ENCODE measurements at regions not wholly inside any gene's neighbourhood (a gene's known extent, or its start where the extent isn't known, plus 50 kb on each side); places are given as distances from the start of the nearest gene placed in this dataset.

GRCh38 chr13:104898484-104898883 is 1637.0 kb downstream of the EFNB2 start:
- TF ChIP-seq CTCF (conservative IDR thresholded peaks at IDR 0.05; ENCODE audit: low read depth, low read length) (no peak), EZH2 (IDR thresholded peaks at IDR 0.05; ENCODE audit: low read length, unreplicated experiment) (no peak), EZH2phosphoT487 (IDR thresholded peaks at IDR 0.05; ENCODE audit: borderline replicate concordance, low read length) (no peak)
